Astrocyte (in vitro differentiated cells and primary cell): ENCODE measurements at regions not wholly inside any gene's neighbourhood (a gene's known extent, or its start where the extent isn't known, plus 50 kb on each side); places are given as distances from the start of the nearest gene placed in this dataset.

Experiments used
- CTCF ChIP-seq: IDR thresholded peaks from 2 replicates; pipeline ENCODE4 v1.5.1; 2011; ENCODE audit warnings: low read depth, mild to moderate bottlenecking, inconsistent platforms, low read length, moderate library complexity; ENCODE audit not compliant: insufficient read depth
- EZH2 ChIP-seq: IDR thresholded peaks from 2 replicates; pipeline ENCODE4 v1.6.1; 2012; ENCODE audit warnings: mild to moderate bottlenecking, low read length, inconsistent platforms; ENCODE audit not compliant: insufficient read depth

DNA sequence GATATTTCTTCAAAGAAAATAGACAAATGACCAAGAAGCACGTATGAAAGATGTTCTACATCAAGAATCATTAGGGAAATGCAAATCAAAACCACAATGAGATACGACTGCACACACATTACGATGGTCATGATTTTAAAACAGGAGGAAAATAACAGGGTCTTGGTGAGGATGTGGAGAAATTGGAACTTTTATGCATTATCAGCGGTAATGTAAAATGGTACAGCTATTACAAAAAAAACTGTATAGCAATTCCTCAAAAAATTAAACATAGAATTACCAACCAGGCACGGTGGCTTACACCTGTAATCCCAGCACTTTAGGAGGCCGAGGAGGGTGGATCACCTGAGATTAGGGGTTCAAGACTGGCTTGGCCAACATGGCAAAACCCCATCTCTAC lies 178.8 kb upstream of the NEBL start:
- TF ChIP-seq CTCF (no peak), EZH2 (no peak)
